Fibroblast of lung (primary cell): ENCODE measurements at regions not wholly inside any gene's neighbourhood (a gene's known extent, or its start where the extent isn't known, plus 50 kb on each side); places are given as distances from the start of the nearest gene placed in this dataset.

Source experiments
- EZH2 ChIP-seq: IDR thresholded peaks from 2 replicates; pipeline ENCODE4 v1.5.1; 2012; ENCODE audit warnings: low read length, control low read depth, mild to moderate bottlenecking; ENCODE audit errors: missing control alignments
- TF ChIP-seq, protein P1 (sequence below), 2 donors: IDR thresholded peaks in 1 of 2; conservative IDR thresholded peaks in 1 of 2; 1 replicate in 1 of 2; 2 replicates in 1 of 2; pipeline ENCODE4 v1.5.1; 2011 to 2012; ENCODE audit warnings: low read length in 2 of 2, control low read depth in 1 of 2, inconsistent platforms in 1 of 2, low read depth in 1 of 2, mild to moderate bottlenecking in 1 of 2

DNA sequence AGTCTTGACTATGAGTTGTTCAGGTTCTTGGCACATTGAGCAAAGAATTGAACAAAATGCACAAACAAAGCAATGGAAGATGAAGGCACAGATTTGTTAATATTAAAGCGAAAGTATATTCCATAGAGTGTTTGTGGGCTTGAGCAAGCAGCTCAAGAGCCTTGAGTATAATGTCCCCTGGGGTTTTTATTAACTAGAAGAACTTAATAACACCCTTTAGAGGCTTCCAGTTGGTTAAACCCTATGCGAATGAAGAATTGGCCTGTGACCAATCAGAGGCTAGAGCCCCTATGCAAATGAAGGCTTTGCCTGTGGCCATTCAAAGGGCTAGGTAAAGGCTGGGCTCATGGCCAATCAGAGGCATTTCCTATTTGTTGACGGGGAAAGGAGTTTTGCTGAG lies 135.3 kb upstream of the IL12B start:
- TF ChIP-seq, protein P1, sequence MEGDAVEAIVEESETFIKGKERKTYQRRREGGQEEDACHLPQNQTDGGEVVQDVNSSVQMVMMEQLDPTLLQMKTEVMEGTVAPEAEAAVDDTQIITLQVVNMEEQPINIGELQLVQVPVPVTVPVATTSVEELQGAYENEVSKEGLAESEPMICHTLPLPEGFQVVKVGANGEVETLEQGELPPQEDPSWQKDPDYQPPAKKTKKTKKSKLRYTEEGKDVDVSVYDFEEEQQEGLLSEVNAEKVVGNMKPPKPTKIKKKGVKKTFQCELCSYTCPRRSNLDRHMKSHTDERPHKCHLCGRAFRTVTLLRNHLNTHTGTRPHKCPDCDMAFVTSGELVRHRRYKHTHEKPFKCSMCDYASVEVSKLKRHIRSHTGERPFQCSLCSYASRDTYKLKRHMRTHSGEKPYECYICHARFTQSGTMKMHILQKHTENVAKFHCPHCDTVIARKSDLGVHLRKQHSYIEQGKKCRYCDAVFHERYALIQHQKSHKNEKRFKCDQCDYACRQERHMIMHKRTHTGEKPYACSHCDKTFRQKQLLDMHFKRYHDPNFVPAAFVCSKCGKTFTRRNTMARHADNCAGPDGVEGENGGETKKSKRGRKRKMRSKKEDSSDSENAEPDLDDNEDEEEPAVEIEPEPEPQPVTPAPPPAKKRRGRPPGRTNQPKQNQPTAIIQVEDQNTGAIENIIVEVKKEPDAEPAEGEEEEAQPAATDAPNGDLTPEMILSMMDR (conservative IDR thresholded peaks at IDR 0.05 in 1 of 2, IDR thresholded peaks at IDR 0.05 in 1 of 2; ENCODE audit: low read depth in 1 of 2, low read length in 2 of 2) = no peak
- no peak for TF ChIP-seq EZH2
